ENCODE measurements at regions not wholly inside any gene's neighbourhood (a gene's known extent, or its start where the extent isn't known, plus 50 kb on each side); places are given as distances from the start of the nearest gene placed in this dataset.

- no peak overlapping the region for H3K4me2 ChIP-seq (ENCODE audit: low read length)
- H2AFZ ChIP-seq (ENCODE audit: low read length): no peak overlapping the region
- H3K9ac ChIP-seq (ENCODE audit: low read length): no peak overlapping the region
- no peak overlapping the region for H3K27ac ChIP-seq (ENCODE audit: low read depth, low read length, poor library complexity, severe bottlenecking)
- H3K4me3 ChIP-seq (ENCODE audit: low read depth, low read length, poor library complexity, severe bottlenecking): no peak overlapping the region
- no peaks in the 10 kb centered on the region for H3K4me1 ChIP-seq (ENCODE audit: insufficient read depth, low read length, severe bottlenecking)
- H3F3A ChIP-seq (ENCODE audit: insufficient read depth, low read length): no peaks in the 10 kb centered on the region
- no peaks in the 10 kb centered on the region for H3K36me3 ChIP-seq (ENCODE audit: insufficient read depth, low read length)
- H3K27me3 ChIP-seq (ENCODE audit: insufficient read depth, low read length): no peaks in the 10 kb centered on the region
- no peaks in the 10 kb centered on the region for H3K9me2 ChIP-seq (ENCODE audit: low read depth, low read length)
- no peaks in the 10 kb centered on the region for H3K79me2 ChIP-seq (ENCODE audit: insufficient read depth, low read length)
- TF ChIP-seq CTCF (IDR thresholded peaks at IDR 0.05; ENCODE audit: low read length) (no peak), EZH2 (IDR thresholded peaks at IDR 0.05; ENCODE audit: borderline replicate concordance, low read length) (no peak)
- no peaks in the 10 kb centered on the region for H3K9me3 ChIP-seq (ENCODE audit: low read length)
- H4K20me1 ChIP-seq (ENCODE audit: insufficient read depth, low read length): no peaks in the 10 kb centered on the region
Observed at GRCh38 chr9:90090997-90091396, 486.2 kb downstream of the GADD45G start.

GRCh38 chr9:90092508-90092907 lies 487.7 kb downstream of the GADD45G start:
- Histone ChIP-seq H3K9ac (ENCODE audit: low read length) (no peak overlapping the region), H3K9me2 (ENCODE audit: low read depth, low read length) (no peaks in the 10 kb centered on the region), H3K4me3 (ENCODE audit: low read depth, low read length, poor library complexity, severe bottlenecking) (no peak overlapping the region), H3K27ac (ENCODE audit: low read depth, low read length, poor library complexity, severe bottlenecking) (no peak overlapping the region), H3K79me2 (ENCODE audit: insufficient read depth, low read length) (no peaks in the 10 kb centered on the region), H3K27me3 (ENCODE audit: insufficient read depth, low read length) (no peaks in the 10 kb centered on the region), H3K4me2 (ENCODE audit: low read length) (no peak overlapping the region), H4K20me1 (ENCODE audit: insufficient read depth, low read length) (no peaks in the 10 kb centered on the region), H3K9me3 (ENCODE audit: low read length) (no peaks in the 10 kb centered on the region), H3K4me1 (ENCODE audit: insufficient read depth, low read length, severe bottlenecking) (no peaks in the 10 kb centered on the region), H3K36me3 (ENCODE audit: insufficient read depth, low read length) (no peaks in the 10 kb centered on the region), H2AFZ (ENCODE audit: low read length) (no peak overlapping the region), H3F3A (ENCODE audit: insufficient read depth, low read length) (no peaks in the 10 kb centered on the region)
- TF ChIP-seq CTCF (IDR thresholded peaks at IDR 0.05; ENCODE audit: low read length): no peak
- no peak for TF ChIP-seq EZH2 (IDR thresholded peaks at IDR 0.05; ENCODE audit: borderline replicate concordance, low read length)

GRCh38 chr9:90095682-90096081 lies 490.9 kb downstream of the GADD45G start:
- Histone ChIP-seq H3K27ac (ENCODE audit: low read depth, low read length, poor library complexity, severe bottlenecking) (no peak overlapping the region), H3K79me2 (ENCODE audit: insufficient read depth, low read length) (no peaks in the 10 kb centered on the region), H3K27me3 (ENCODE audit: insufficient read depth, low read length) (no peaks in the 10 kb centered on the region), H3K4me1 (ENCODE audit: insufficient read depth, low read length, severe bottlenecking) (no peaks in the 10 kb centered on the region), H3K9me2 (ENCODE audit: low read depth, low read length) (no peaks in the 10 kb centered on the region), H3K36me3 (ENCODE audit: insufficient read depth, low read length) (no peaks in the 10 kb centered on the region), H4K20me1 (ENCODE audit: insufficient read depth, low read length) (no peaks in the 10 kb centered on the region), H3K4me3 (ENCODE audit: low read depth, low read length, poor library complexity, severe bottlenecking) (no peak overlapping the region), H3F3A (ENCODE audit: insufficient read depth, low read length) (no peaks in the 10 kb centered on the region), H2AFZ (ENCODE audit: low read length) (no peak overlapping the region), H3K4me2 (ENCODE audit: low read length) (no peak overlapping the region), H3K9ac (ENCODE audit: low read length) (no peak overlapping the region), H3K9me3 (ENCODE audit: low read length) (no peaks in the 10 kb centered on the region)
- TF ChIP-seq EZH2 (IDR thresholded peaks at IDR 0.05; ENCODE audit: borderline replicate concordance, low read length) (no peak), CTCF (IDR thresholded peaks at IDR 0.05; ENCODE audit: low read length) (no peak)

All from OCI-LY1 (cell line).